Embryonic facial prominence (tissue), 1 donor: ENCODE measurements at regions not wholly inside any gene's neighbourhood (a gene's known extent, or its start where the extent isn't known, plus 50 kb on each side); places are given as distances from the start of the nearest gene placed in this dataset.

Experiments
- DNase-seq: peaks from one replicate; pipeline ENCODE4 v3.0.0-alpha.2; 2016; ENCODE audit errors: extremely low spot score

DNA sequence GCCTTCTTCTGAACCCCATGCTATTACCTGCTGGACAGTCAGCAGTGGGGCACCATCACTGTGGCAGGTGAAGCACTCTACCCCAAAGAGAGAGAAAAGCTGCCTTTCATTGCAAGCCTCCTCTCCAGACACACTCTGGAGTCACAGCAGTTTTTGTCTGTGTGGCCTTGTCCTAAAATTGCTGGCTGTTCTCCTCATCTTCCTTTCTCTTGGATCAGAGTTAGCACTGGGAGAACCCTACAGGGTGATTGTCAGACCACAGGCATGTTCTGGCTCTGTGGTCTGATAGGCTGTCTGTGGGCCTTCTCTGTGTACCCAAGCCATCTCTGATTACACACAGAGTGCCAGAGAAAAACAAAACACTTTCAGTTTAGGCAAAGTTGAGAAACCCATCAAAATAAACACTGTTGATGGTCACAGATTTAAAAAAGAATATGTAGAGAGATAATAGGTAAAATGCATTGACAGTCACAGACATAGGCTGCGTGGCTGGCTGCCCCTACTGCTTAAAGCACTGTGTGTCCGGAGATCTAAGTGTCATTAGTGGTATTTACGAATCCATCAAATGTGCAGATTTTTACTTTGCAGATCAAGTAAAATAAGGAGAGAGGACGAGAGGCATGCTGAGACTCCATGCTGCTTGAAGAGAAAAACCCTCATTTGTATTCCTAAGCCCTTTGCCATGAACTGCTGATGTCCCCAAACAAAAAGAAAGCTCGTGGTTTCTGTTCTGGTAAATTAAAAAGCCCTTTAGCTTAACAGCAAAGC is 689.9 kb downstream of the TUSC7 start:
- no peak for DNase-seq

DNA sequence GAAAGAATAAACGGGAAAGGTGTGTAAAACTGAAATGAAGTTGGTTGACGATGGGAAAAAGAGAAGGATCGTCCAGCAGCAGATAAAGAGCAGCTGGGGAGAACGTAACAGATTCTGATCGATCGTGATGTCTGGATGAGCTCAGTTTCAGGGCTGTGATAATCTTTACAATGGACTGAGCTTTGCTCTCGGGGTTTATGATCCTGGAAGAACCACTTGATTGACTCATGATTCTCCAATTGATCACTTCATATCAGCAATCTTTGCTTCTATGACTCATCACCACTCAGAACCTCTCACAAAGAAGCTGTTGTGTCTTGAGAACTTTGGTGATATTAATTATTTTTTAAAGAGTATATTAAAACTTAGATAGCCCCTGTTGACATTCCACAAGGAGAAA is 690.7 kb downstream of the TUSC7 start:
- no peak for DNase-seq

DNA sequence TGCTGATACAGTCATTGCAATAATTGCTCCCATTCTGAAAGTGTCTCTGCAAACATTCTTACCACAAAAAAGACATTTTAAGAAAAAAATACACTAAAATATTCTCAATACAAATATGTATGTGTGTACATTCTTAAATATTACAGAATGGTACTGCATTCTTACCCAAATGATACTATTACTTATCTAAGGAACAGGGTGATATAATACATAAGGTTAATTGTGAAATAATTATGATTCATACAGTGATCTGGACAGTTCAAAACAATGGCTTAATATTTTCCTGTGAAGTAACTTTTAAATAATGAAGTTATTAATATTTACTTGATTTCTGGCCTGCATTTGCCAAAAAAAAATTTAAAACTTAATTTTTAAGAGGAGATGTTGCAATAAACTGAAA is 694.6 kb downstream of the TUSC7 start:
- no peak for DNase-seq

DNA sequence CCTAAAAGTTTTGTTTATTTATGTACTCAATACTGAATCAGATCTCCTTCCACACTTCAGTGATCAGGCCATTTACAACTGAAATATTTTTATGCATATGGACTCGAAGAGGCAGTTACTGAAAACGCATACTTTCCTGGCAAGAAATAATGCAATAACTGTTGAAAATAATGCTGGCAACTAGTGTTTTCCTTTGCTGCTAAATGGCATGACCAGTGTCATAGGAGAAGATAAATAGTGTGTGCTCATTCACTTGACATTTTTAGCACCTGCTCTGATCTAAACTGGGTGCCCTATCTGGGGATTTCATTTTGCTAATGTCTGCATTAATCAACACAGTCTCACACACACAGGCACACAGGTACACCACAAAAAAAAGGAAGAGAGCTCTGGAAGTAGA is 695.2 kb downstream of the TUSC7 start:
- no peak for DNase-seq

DNA sequence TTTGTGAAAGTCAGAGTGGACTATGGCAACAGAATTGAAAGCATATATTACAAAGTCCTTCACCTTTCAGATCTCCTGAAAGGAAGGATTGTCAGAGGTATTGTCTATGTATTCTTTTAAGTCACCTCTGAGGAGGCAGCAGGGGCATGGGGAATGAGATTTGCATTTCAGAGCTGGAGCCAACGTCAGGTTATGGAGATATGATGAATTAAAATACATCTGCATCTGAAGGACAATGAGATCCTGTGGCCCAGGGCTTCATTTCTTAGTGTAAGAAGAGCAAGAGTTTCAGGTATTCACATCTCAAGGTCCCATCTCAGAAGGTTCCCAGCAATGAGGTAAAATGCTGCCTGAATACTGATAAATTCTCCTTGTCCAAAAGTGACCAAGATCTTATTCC is 695.8 kb downstream of the TUSC7 start:
- no peak for DNase-seq

DNA sequence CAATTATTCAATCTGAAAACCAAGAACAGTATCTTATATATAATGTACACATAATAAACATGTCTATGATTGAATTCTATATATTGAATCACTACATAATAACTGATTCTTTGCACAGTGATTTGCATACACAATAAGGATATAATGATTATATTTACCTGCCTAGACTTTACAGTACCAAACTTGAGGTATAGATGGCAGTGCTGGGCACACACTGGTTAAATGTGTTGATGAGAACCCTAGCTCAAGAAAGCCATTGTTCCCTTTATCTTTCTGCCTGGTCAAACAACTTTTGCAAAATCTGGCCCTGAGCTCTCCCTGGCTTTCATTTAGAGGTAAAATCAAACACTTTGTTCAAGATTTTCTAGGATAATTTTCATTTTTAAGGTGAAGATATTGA is 697.7 kb downstream of the TUSC7 start:
- DNase-seq = no peak

DNA sequence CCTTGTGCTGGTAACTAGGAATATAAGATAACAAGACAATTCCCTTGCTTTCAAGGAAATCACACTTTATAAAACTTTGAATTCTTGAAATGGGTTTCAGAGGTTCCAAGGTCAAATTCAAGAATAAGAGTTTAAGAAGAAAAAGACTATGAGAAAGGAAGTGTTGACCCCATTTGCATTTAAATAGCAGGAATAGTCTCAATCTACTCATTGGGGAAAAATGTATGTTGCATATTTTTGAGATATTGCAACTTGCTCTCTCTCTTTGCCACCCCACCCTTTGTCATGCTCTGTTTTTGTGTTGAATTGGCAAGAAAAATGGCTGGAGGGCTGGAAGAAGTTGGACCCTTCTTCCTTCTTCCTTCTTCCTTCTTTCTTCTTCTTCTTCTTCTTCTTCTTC is 699.2 kb downstream of the TUSC7 start:
- DNase-seq = no peak

DNA sequence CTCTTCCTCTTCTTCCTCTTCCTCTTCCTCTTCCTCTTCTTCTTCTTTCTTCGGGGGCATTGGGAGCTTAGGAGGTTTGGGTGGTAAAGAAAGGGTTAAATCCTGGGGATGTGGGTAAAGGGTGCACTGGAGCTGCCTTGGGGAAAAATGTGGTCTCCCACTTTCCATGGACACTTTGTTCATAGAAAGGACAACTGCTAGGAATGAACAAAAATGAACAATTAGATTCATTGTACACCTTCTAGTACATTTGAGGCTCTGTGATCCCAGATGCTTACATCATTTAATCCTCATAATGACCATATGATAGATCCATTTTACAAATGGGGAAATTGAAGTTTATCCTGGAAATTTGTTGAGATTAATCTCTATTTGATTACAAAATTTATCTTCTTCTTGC is 699.7 kb downstream of the TUSC7 start:
- no peak for DNase-seq

DNA sequence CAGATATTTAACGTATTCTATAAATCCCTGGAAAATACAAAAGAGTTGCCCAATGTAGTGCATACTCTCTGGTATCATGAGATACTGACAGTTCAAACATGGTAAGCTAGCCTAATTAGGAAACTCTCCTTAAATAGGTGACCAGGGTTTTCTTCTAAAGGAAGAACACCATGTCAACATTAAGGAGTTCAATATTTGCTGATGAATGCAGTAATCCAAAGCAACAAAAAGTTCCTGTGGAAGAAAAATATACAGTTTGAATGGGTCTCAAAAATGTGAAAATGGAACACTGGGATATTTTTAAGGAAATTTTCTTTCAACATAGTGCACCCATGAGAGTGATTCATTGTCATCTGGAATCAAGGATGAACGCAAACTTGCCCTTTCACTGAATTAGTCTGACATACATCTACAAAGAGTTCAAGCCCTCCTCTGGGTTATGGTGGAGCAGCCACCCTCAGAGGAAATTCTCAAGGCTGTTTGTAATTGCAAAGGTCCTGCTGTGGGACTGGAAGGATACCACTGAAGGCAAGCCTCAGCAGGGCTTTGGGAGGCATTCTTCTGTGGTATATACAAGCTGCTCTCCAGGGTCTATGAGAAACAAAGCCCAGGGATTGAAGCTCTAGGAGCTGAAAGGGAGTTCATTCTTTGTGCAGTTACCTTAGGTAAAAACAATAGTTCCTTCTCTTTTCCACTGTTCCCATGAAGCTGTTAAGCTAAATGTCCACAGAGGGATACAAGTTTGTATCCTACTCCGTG is 700.3 kb downstream of the TUSC7 start:
- DNase-seq = no peak

DNA sequence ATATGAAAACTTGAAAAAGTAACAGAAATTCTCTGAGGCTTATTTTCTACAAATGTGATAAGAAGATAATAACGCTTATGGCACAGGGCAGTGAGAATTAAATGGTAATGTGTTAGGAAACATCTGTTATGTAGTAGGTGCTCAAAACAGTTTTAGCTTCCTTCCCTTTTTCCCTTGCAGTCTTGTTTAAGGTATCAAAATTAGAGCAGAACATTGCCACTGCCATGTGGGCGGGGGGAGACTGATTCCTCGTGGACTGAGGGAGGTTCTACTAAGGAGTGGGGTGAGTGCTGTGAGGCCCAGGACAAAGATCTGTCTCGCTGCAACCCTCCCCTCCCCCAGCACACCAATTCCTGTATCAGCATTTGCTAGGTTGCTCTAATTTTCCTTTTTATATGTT is 702.4 kb downstream of the TUSC7 start:
- no peak for DNase-seq

DNA sequence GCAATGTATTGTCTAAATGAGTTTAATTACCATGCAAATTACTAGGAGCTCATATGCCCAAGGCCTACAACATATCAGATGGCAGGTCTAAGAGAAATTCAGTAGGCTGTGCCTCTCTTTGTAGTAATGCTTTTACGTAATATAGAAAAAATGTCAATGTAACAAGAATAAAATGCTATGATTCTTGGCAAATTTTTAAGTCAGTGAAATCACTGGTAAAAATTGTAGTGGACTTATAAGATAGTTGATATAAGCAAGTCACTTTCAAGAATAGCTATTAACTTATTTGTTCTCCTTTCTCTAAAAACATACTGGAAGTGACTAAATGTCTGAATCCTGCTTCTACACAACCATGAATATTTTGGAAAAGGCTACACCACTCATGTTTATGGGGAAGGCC is 707.8 kb downstream of the TUSC7 start:
- no peak for DNase-seq

DNA sequence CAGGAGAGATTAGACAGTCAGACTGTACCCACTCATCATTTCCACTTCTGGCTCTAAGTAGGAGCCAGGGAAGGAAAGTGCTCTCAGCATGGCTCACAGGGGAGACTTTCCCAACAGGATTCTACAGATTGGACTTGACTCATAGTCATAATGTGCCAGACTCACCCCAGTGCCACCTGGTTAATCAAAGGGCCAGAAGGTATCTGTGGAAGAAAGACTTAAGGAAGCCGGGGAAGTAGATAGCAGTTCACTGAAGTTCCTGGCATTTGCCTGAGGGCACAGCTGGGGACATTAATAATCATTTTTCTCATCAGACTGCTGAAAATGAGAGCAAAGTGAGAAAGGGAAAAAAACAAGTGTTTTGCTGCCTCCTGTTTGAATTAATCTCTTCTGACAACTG is 717.5 kb downstream of the TUSC7 start:
- no peak for DNase-seq

DNA sequence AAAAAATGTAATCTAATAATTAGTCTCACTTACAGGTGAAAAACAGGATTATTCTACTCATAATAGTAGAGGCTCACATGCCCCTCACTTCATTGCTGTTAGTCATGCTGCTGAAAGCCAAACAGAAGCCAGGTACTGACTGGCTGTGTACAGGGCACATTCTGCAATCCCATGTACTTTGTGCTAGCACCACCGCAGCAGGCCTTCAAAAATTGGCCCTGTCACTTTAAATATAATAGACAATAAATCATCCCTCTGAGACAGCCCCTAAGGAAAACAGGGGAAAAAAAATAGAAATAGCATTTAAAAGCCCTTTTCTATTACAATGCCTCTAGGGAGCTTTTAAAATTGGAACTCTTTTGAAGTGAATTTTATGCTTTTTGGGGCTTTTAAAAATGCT is 723.8 kb downstream of the TUSC7 start:
- DNase-seq = no peak

DNA sequence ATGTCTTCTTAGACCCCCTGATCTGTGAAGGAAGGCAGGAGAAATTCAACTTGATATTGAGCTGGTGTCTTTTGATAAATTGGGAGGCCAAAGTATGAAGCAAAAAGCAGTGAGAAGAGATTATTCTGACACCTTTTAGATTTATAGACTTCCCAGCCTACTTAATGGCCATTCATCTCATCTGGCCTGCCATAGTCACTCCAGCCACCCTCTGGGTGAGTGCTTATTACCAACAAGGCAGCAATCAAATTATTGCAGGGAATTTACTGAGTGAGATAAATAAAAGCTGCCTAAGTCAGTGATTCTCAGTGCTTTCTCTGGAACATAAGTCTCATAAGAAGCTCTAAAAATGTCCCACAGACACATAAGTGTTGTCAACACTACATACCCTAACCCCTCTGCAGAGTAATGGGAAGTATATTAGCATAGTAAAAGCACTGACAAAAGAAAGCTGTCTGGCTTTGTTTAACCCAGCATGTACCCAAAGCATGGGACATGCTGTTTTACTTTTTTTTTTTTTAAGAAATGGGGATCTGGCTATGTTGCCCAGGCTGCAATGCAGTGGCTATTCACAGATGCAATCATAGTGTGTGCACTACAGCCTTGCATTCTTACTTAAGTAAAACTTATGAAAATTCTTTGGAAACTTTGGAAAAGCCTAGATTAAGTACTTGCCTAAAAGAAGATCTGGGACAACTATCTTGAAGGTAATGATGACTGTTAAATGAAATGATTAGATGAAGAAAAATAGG is 725.3 kb downstream of the TUSC7 start:
- no peak for DNase-seq

DNA sequence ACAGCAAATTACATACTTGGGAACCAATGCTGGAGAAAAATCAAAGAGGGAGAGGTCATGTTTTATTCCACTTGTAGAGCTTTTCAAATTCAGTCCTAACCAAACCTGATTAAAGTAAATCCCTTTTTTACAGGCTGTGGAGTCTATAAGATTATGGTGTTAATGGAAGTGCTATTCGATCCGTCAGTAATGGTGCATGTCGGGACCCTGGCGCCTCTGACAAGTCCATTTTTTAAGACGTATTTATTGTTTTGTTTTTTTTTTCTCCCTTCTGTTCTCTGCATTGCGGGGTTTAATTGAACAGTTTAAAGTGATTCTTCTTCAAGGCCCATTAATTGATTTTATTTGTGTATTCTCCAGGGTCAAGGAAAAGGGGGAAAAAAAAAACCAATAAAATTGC is 725.9 kb downstream of the TUSC7 start:
- no peak for DNase-seq

DNA sequence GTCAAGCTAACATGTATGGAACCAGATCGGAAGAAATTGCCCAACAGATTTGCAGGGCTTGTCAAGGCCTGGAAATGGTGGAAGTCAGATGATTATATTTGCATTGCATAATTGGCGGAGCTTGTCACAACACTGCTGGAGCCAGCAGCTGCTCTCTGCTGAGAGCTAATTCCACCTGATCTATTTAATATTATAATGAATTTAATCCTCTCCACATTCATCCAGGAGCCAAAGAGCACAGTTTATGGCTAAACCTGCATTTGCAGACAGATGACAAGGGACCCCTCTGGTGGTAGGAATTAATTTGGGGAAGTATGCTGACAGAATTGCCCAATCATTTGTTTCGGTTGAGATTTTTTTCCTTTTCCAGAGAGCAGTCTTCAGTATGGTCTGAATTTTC is 730.2 kb downstream of the TUSC7 start:
- no peak for DNase-seq

DNA sequence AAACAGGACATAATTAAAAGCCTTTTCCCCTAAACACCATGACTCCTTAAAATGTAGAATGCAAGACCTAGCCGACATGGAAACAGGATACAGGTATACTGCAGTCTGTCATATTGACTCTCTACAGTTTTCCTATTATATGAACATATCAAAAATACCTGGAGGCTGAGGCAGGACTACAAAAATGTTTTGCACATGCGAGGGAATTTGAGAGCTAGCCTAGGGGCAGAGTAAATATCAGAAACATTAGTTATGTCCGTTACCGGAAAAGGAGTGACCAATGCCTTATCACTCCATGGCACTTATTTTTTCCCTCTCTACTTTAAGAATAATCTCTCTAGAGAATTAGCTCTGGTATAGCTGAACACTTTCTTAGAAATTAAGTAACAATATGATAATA is 732.3 kb downstream of the TUSC7 start:
- no peak for DNase-seq

DNA sequence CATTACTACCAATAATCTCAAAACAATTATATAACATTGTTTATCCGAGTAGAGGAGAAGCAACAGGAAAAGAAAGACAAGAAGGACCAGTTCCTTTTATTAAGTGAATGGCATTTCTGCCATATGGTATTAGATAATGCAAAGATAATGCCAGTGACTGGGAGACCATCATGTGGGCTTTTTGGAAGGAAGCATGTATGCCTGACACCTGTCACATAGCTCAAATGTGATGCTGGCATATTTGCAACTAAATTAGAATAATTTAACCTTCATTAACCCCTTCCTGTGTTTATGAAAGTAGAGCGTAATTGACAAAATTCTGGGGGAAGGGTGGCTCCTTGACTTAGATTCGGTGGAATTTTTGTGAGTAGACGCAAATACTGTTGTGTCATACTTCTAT is 733.0 kb downstream of the TUSC7 start:
- DNase-seq = no peak

DNA sequence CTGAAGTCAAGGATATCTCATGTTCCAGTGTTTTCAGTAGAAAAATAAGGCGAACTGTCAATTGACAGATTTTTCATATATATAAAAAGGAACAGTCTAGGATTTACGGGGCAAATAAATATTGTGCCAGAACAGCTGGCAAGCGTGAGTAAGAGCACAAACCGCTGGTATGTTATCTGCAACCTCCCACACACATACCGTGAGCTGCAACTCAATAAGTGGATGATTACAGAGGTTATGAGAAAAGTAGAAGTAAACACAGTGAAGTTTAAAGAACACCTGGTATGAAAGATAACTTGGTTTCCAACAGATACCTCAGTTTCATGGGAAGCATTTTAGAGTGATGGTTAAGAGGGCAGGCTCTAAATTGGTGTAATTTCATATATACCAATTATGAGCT is 733.4 kb downstream of the TUSC7 start:
- DNase-seq = no peak

DNA sequence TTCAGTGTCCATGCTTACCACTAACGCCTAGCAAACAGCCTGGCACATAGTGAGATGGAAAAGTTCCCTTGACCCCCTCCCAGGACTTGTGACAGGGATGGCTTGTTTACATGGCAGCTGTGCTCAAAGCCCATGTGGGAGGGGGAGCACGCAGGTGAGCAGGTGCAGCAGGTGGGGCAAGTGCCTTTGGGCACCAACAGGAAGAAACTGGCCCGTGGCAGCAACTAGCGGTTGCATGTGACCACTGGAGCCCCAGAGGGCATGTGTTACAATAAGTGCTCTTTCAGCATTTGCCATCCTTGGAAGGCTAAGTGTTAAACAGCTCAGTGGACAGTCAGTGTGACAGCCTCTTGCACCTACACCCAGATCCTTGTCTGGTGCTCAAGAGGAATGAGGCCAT is 734.6 kb downstream of the TUSC7 start:
- DNase-seq = no peak

DNA sequence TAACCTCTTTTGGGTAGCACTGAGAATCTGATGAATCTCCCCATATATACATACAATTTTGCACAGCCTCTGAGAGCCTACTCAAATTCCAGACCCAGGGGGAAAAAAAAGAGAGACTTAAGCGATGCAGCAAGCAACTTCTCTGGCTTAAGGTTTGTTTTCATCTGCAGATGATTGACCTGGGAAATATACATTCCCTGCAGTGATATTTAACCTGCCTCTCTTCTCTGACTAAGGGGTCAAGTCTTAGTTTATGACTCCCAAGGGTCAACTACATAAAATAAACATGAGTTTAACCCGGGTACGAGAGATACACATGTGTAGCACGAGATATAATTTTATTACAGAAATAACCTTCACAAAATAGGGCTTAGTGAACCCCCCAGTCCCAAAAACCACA is 737.8 kb downstream of the TUSC7 start:
- no peak for DNase-seq

DNA sequence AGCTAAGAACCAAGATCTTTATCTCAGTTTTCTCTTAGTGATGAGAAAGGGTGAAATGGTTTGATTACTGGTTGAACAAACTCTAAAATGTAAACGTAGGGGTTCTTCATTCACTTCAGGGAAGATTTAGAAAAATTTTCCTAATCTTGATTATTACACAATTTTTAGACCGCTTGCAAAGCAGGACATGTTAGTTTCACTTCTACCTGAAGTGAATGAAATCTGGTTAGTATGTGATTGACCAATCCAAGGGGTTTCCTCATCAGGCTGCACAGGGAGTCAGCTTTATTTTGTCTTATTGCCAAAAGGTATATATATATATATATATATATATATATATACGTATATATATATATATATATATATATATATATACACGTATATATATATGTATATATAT is 740.4 kb downstream of the TUSC7 start:
- no peak for DNase-seq

DNA sequence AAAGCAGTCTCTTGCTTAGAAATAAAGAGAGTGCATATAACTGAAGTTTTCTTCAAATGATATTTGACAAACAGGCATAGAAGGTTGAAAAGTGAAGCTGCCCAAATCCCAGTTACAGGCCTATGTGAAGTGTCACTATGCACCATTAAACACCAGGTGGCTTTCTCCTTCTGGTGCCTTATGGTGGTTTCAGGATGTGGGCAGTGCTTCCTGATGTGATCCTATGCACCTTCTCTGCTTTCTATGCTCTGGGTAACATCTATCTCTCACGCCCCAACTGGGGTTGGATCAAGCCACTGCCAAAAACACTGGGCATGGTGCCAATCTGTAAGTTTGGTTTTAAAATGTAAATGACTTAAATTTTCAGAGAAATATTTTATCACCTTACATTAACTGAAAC is 744.7 kb downstream of the TUSC7 start:
- no peak for DNase-seq
